ENCODE measurements at regions not wholly inside any gene's neighbourhood (a gene's known extent, or its start where the extent isn't known, plus 50 kb on each side); places are given as distances from the start of the nearest gene placed in this dataset.

GRCh38 chr5:120901199-120901598 is 437.1 kb downstream of the PRR16 start:
- H3K4me3 ChIP-seq (ENCODE audit: control insufficient read depth, low read depth, low read length): no peak overlapping the region
- no peak for TF ChIP-seq CTCF (IDR thresholded peaks at IDR 0.05; ENCODE audit: control insufficient read depth, insufficient read depth, low read depth, low read length, missing control alignments)
- no peak for DNase-seq (ENCODE audit: low read depth)

- no peak for DNase-seq (ENCODE audit: low read depth)
- TF ChIP-seq CTCF (IDR thresholded peaks at IDR 0.05; ENCODE audit: control insufficient read depth, insufficient read depth, low read depth, low read length, missing control alignments): no peak
- no peak overlapping the region for H3K4me3 ChIP-seq (ENCODE audit: control insufficient read depth, low read depth, low read length)
These were observed 443.9 kb downstream of the PRR16 start for GRCh38 chr5:120907953-120908352.

- no peak for DNase-seq (ENCODE audit: low read depth)
- H3K4me3 ChIP-seq (ENCODE audit: control insufficient read depth, low read depth, low read length): no peak overlapping the region
- no peak for TF ChIP-seq CTCF (IDR thresholded peaks at IDR 0.05; ENCODE audit: control insufficient read depth, insufficient read depth, low read depth, low read length, missing control alignments)
These were observed 446.5 kb downstream of the PRR16 start for GRCh38 chr5:120910629-120911028.

- no peak for DNase-seq (ENCODE audit: low read depth)
- no peak for TF ChIP-seq CTCF (IDR thresholded peaks at IDR 0.05; ENCODE audit: control insufficient read depth, insufficient read depth, low read depth, low read length, missing control alignments)
- H3K4me3 ChIP-seq (ENCODE audit: control insufficient read depth, low read depth, low read length): no peak overlapping the region
These were observed 449.3 kb downstream of the PRR16 start for GRCh38 chr5:120913396-120913795.

GRCh38 chr5:120917214-120917758 is 453.2 kb downstream of the PRR16 start:
- TF ChIP-seq CTCF (IDR thresholded peaks at IDR 0.05; ENCODE audit: control insufficient read depth, insufficient read depth, low read depth, low read length, missing control alignments): no peak
- no peak for DNase-seq (ENCODE audit: low read depth)
- no peak overlapping the region for H3K4me3 ChIP-seq (ENCODE audit: control insufficient read depth, low read depth, low read length)

- DNase-seq (ENCODE audit: low read depth): no peak
- H3K4me3 ChIP-seq (ENCODE audit: control insufficient read depth, low read depth, low read length): no peak overlapping the region
- no peak for TF ChIP-seq CTCF (IDR thresholded peaks at IDR 0.05; ENCODE audit: control insufficient read depth, insufficient read depth, low read depth, low read length, missing control alignments)
These were observed 454.9 kb downstream of the PRR16 start for GRCh38 chr5:120919017-120919416.

- no peak for DNase-seq (ENCODE audit: low read depth)
- H3K4me3 ChIP-seq (ENCODE audit: control insufficient read depth, low read depth, low read length): no peak overlapping the region
- no peak for TF ChIP-seq CTCF (IDR thresholded peaks at IDR 0.05; ENCODE audit: control insufficient read depth, insufficient read depth, low read depth, low read length, missing control alignments)
These were observed 458.9 kb downstream of the PRR16 start for GRCh38 chr5:120923026-120923425.

Measured in AG09309 (cell line).